Endothelial cell of umbilical vein (primary cell): ENCODE measurements at regions not wholly inside any gene's neighbourhood (a gene's known extent, or its start where the extent isn't known, plus 50 kb on each side); places are given as distances from the start of the nearest gene placed in this dataset.

Experiments
- BruUV-seq: library from RNA; stranded (reverse); fragments of 400-500 nt; replicated peaks from 2 replicates; lab custom pipeline; 2021; lab: Mats Ljungman, UMichigan
- CTCF ChIA-PET: fragments of 300-600, 350-600 bp; sonication (Branson Sonifier 250); formaldehyde crosslinking; loops from one replicate; lab custom pipeline; 2021; ENCODE audit warnings: antibody characterized with exemption, inconsistent platforms; lab: Charles Lee
- POLR2A ChIA-PET: fragments of 300-600, 350-600 bp; sonication (Branson Sonifier 250); formaldehyde crosslinking; loops from one replicate; lab custom pipeline; 2021; ENCODE audit warnings: antibody characterized with exemption, inconsistent platforms; lab: Charles Lee
- DNase-seq: peaks from one replicate; pipeline ENCODE4 v3.0.0-alpha.2; 2011; ENCODE audit warnings: low read depth, low spot score
- FAIRE-seq: peaks from 2 replicates; lab custom pipeline; 2011; peaks lifted over from hg19 to GRCh38; lab: Jason Lieb, UNC
- H2AFZ ChIP-seq: 2 replicates; pipeline ENCODE4 v1.6.0; 2012; ENCODE audit warnings: low read depth, low read length, control low read depth, inconsistent platforms
- H3K27ac ChIP-seq: 2 replicates; pipeline ENCODE4 v1.5.1; 2011; ENCODE audit warnings: low read depth, mild to moderate bottlenecking, control low read depth, low read length, moderate library complexity; ENCODE audit not compliant: insufficient read depth
- H3K27me3 ChIP-seq, 2 experiments: 2 replicates each; pipeline versions ENCODE4 v1.6.0 to v1.6.1; 2011; ENCODE audit warnings: low read length in 2 of 2, mixed read lengths in 1 of 2; ENCODE audit not compliant: control insufficient read depth in 2 of 2, insufficient read depth in 2 of 2
- H3K36me3 ChIP-seq, 2 experiments: 2 replicates in 1 of 2; 3 replicates in 1 of 2; pipeline ENCODE4 v1.5.1; 2011; ENCODE audit warnings: low read length in 2 of 2, mild to moderate bottlenecking in 1 of 2, moderate library complexity in 1 of 2; ENCODE audit not compliant: control insufficient read depth in 2 of 2, insufficient read depth in 2 of 2; ENCODE audit errors: extremely low read depth in 1 of 2
- H3K4me1 ChIP-seq: 3 replicates; pipeline ENCODE4 v1.5.1; 2011; ENCODE audit warnings: mild to moderate bottlenecking, low read length; ENCODE audit not compliant: control insufficient read depth, insufficient read depth; ENCODE audit errors: extremely low read depth
- H3K4me2 ChIP-seq: 2 replicates; pipeline ENCODE4 v1.6.1; 2011; ENCODE audit warnings: low read length, control low read depth, mixed read lengths; ENCODE audit not compliant: insufficient read depth
- H3K4me3 ChIP-seq, 3 experiments: fragments of 200-600 bp in 1 of 3; sonication (generic), shearing (Covaris generic) in 1 of 3; replicated peaks in 1 of 3; 2 replicates each; pipeline ENCODE4 v1.5.1; 2011 to 2016; ENCODE audit warnings: control low read depth in 3 of 3, low read length in 3 of 3, mild to moderate bottlenecking in 2 of 3, inconsistent platforms in 1 of 3, low read depth in 1 of 3, moderate library complexity in 1 of 3; ENCODE audit not compliant: insufficient read depth in 1 of 3
- H3K79me2 ChIP-seq: 2 replicates; pipeline ENCODE4 v1.6.0; 2012; ENCODE audit warnings: low read length, inconsistent platforms; ENCODE audit not compliant: control insufficient read depth, insufficient read depth
- H3K9ac ChIP-seq: replicated peaks from 2 replicates; pipeline ENCODE3; 2011; ENCODE audit warnings: low read length, control low read depth; ENCODE audit not compliant: insufficient read depth; ENCODE audit errors: extremely low read depth
- H3K9me1 ChIP-seq: replicated peaks from 3 replicates; pipeline ENCODE4 v1.6.0; 2011; ENCODE audit warnings: mild to moderate bottlenecking, low read length; ENCODE audit not compliant: control insufficient read depth, insufficient read depth; ENCODE audit errors: extremely low read depth
- H3K9me3 ChIP-seq: replicated peaks from 2 replicates; pipeline ENCODE4 v1.5.1; 2012; ENCODE audit warnings: low read length, inconsistent platforms; ENCODE audit not compliant: control insufficient read depth, insufficient read depth
- H4K20me1 ChIP-seq: replicated peaks from 2 replicates; pipeline ENCODE3; 2011; ENCODE audit warnings: mild to moderate bottlenecking, low read length; ENCODE audit not compliant: control insufficient read depth, insufficient read depth; ENCODE audit errors: extremely low read depth
- EZH2 ChIP-seq: IDR thresholded peaks from 2 replicates; pipeline ENCODE4 v1.6.1; 2012; ENCODE audit warnings: borderline replicate concordance, low read depth, mild to moderate bottlenecking, moderate library complexity, low read length, inconsistent platforms; ENCODE audit not compliant: severe bottlenecking
- FOS ChIP-seq: IDR thresholded peaks from 2 replicates; pipeline ENCODE4 v1.6.1; 2011; ENCODE audit warnings: mild to moderate bottlenecking, low read length, moderate library complexity, borderline replicate concordance; ENCODE audit not compliant: insufficient read depth
- GATA2 ChIP-seq: IDR thresholded peaks from 2 replicates; pipeline ENCODE4 v1.7.0; 2011; ENCODE audit warnings: low read depth, mild to moderate bottlenecking, moderate library complexity, mixed read lengths, low read length; ENCODE audit not compliant: insufficient read length, insufficient read depth
- JUN ChIP-seq: IDR thresholded peaks from 2 replicates; pipeline ENCODE4 v1.6.1; 2011; ENCODE audit warnings: borderline replicate concordance, low read depth; ENCODE audit not compliant: insufficient read length, insufficient read depth
- MAX ChIP-seq: IDR thresholded peaks from 2 replicates; pipeline ENCODE4 v1.6.1; 2011; ENCODE audit not compliant: insufficient read depth, insufficient read length
- MYC ChIP-seq: IDR thresholded peaks from one replicate; pipeline ENCODE4 v1.6.1; 2011; ENCODE audit warnings: mild to moderate bottlenecking, low read depth, low read length
- POLR2A ChIP-seq: IDR thresholded peaks from 2 replicates; pipeline ENCODE4 v1.6.1; 2012; ENCODE audit warnings: low read depth, mild to moderate bottlenecking, control low read depth, low read length
- POLR2AphosphoS5 ChIP-seq: IDR thresholded peaks from 2 replicates; pipeline ENCODE4 v1.6.1; 2012; ENCODE audit warnings: low read depth, mild to moderate bottlenecking, control low read depth, low read length, moderate library complexity; ENCODE audit not compliant: insufficient read depth
- dilution Hi-C: fragments of 300-500 bp; cut with MboI; formaldehyde crosslinking; loops from one replicate; pipeline ENCODE4 v1.15.0; 2019; ENCODE audit warnings: low sequenced_read_pairs; ENCODE audit not compliant: extremely low pct_ligation_motif_present
- intact Hi-C: fragments of 100-400 bp; cut with micrococcal nuclease; formaldehyde crosslinking; loops from one replicate; pipeline ENCODE4 v1.10.0; 2022
- TF ChIP-seq, protein P1 (sequence below), 2 donors: IDR thresholded peaks; 1 replicate in 1 of 2; 2 replicates in 1 of 2; pipeline ENCODE4 v1.5.1; 2011; ENCODE audit warnings: low read length in 2 of 2, mild to moderate bottlenecking in 2 of 2, moderate library complexity in 2 of 2, control low read depth in 1 of 2, inconsistent platforms in 1 of 2, low read depth in 1 of 2; ENCODE audit not compliant: insufficient read depth in 1 of 2; ENCODE audit errors: extremely low read depth in 1 of 2

DNA sequence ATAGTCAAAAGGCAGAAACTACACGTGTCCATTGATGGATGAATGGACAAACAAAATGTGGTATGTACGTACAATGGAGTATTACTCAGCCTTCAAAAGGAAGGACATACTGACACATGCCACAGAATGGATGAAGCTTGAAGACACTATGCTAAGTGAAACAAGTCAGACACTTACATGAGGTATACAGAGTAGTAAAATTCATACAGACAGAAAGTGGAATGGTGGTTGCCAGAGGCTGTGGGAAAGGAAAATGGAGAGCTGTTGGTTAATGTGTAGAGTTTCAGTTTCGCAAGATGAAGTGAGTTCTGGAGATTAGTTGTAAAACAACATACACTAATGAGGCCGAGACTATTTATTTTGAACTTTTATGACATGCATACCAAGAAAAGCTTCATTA lies 67.4 kb upstream of the EPB41L3 start:
- Histone ChIP-seq H3K27ac (no peak overlapping the region), H3K27me3 (no peaks in the 10 kb centered on the region), H3K4me1 (no peaks in the 10 kb centered on the region), H2AFZ (no peak overlapping the region), H3K9me3 (no peaks in the 10 kb centered on the region), H3K4me2 (no peak overlapping the region), H3K79me2 (no peaks in the 10 kb centered on the region), H3K9ac (no peak overlapping the region), H3K4me3 (no peak overlapping the region), H3K36me3 (no peaks in the 10 kb centered on the region), H3K9me1 (no peaks in the 10 kb centered on the region), H4K20me1 (no peaks in the 10 kb centered on the region)
- POLR2A ChIA-PET = no interaction called here
- intact Hi-C loops = no loop called here
- dilution Hi-C loops = no loop called here
- TF ChIP-seq MAX (no peak), POLR2A (no peak), EZH2 (no peak), MYC (no peak), JUN (no peak), FOS (no peak), POLR2AphosphoS5 (no peak), GATA2 (no peak)
- TF ChIP-seq, protein P1, sequence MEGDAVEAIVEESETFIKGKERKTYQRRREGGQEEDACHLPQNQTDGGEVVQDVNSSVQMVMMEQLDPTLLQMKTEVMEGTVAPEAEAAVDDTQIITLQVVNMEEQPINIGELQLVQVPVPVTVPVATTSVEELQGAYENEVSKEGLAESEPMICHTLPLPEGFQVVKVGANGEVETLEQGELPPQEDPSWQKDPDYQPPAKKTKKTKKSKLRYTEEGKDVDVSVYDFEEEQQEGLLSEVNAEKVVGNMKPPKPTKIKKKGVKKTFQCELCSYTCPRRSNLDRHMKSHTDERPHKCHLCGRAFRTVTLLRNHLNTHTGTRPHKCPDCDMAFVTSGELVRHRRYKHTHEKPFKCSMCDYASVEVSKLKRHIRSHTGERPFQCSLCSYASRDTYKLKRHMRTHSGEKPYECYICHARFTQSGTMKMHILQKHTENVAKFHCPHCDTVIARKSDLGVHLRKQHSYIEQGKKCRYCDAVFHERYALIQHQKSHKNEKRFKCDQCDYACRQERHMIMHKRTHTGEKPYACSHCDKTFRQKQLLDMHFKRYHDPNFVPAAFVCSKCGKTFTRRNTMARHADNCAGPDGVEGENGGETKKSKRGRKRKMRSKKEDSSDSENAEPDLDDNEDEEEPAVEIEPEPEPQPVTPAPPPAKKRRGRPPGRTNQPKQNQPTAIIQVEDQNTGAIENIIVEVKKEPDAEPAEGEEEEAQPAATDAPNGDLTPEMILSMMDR (IDR thresholded peaks at IDR 0.05; ENCODE audit: extremely low read depth in 1 of 2, insufficient read depth in 1 of 2, low read depth in 1 of 2, low read length in 2 of 2) = no peak
- DNase-seq (no peak), FAIRE-seq (no peak)
- CTCF ChIA-PET = interaction anchor here (1.0 kb wide), 1 partner anchor 10 kb away, joined by 3 read pairs; no protein-coding TSS in a partner anchor
- BruUV-seq = no TSS peak
